ENCODE measurements at regions not wholly inside any gene's neighbourhood (a gene's known extent, or its start where the extent isn't known, plus 50 kb on each side); places are given as distances from the start of the nearest gene placed in this dataset.
"Not testable (repeated sequence)": the region's sequence is repeated elsewhere in the genome, so short reads cannot be mapped to it uniquely, and the experiment has no call there.

- DNase-seq (ENCODE audit: low read depth in 2 of 2), result no peak
Measured at GRCh38 chr4:26044524-26044923, 130.5 kb downstream of the SMIM20 start.

- no peak for DNase-seq (ENCODE audit: low read depth in 2 of 2)
Measured at GRCh38 chr4:26044983-26045382, 131.0 kb downstream of the SMIM20 start.

- no peak for DNase-seq (ENCODE audit: low read depth in 2 of 2)
Measured at GRCh38 chr4:26047795-26048194, 133.8 kb downstream of the SMIM20 start.

- peak in 1 of 2 donors; percentile 40 for DNase-seq (ENCODE audit: low read depth in 2 of 2)
Measured at GRCh38 chr4:26048378-26048882, 134.4 kb downstream of the SMIM20 start.

- DNase-seq (ENCODE audit: low read depth in 2 of 2), result no peak
Measured at GRCh38 chr4:26048950-26049349, 134.9 kb downstream of the SMIM20 start.

GRCh38 chr4:26049447-26049846, 135.4 kb downstream of the SMIM20 start:
- DNase-seq (ENCODE audit: low read depth in 2 of 2), result no peak

GRCh38 chr4:26050212-26050643, 136.2 kb downstream of the SMIM20 start:
- DNase-seq (ENCODE audit: low read depth in 2 of 2), result no peak

- DNase-seq (ENCODE audit: low read depth in 2 of 2), result no peak
Measured at GRCh38 chr4:26050671-26051070, 136.7 kb downstream of the SMIM20 start.

- DNase-seq (ENCODE audit: low read depth in 2 of 2), result no peak
Measured at GRCh38 chr4:26051240-26051639, 137.2 kb downstream of the SMIM20 start.

GRCh38 chr4:26052663-26053541, 138.9 kb downstream of the SMIM20 start:
- no peak for DNase-seq (ENCODE audit: low read depth in 2 of 2)

GRCh38 chr4:26053761-26054160, 139.7 kb downstream of the SMIM20 start:
- DNase-seq (ENCODE audit: low read depth in 2 of 2), result no peak

GRCh38 chr4:26055855-26056254, 141.8 kb downstream of the SMIM20 start:
- DNase-seq (ENCODE audit: low read depth in 2 of 2), result no peak

GRCh38 chr4:26056406-26056805, 142.4 kb downstream of the SMIM20 start:
- no peak for DNase-seq (ENCODE audit: low read depth in 2 of 2)

- not testable (repeated sequence) for DNase-seq (ENCODE audit: low read depth in 2 of 2)
Measured at GRCh38 chr4:26057839-26058238, 143.8 kb downstream of the SMIM20 start.

- DNase-seq (ENCODE audit: low read depth in 2 of 2), result peak in 1 of 2 donors; percentile 47
Measured at GRCh38 chr4:26058537-26058936, 144.5 kb downstream of the SMIM20 start.

- DNase-seq (ENCODE audit: low read depth in 2 of 2), result no peak
Measured at GRCh38 chr4:26059391-26060154, 145.6 kb downstream of the SMIM20 start.

GRCh38 chr4:26060286-26060685, 146.3 kb downstream of the SMIM20 start:
- DNase-seq (ENCODE audit: low read depth in 2 of 2), result no peak

- DNase-seq (ENCODE audit: low read depth in 2 of 2), result peak; percentile 47 to 54
Measured at GRCh38 chr4:26061248-26061986, 147.4 kb downstream of the SMIM20 start.

- peak in 1 of 2 donors; percentile 10 for DNase-seq (ENCODE audit: low read depth in 2 of 2)
Measured at GRCh38 chr4:26062215-26062614, 148.2 kb downstream of the SMIM20 start.

GRCh38 chr4:26064009-26064408, 150.0 kb downstream of the SMIM20 start:
- DNase-seq (ENCODE audit: low read depth in 2 of 2), result not testable (repeated sequence)

- DNase-seq (ENCODE audit: low read depth in 2 of 2), result no peak
Measured at GRCh38 chr4:26065833-26066232, 151.8 kb downstream of the SMIM20 start.

GRCh38 chr4:26067035-26067434, 153.0 kb downstream of the SMIM20 start:
- DNase-seq (ENCODE audit: low read depth in 2 of 2), result no peak

Measured in lung microvascular endothelial cell (primary cell).